Kidney (tissue), 13 donors: ENCODE measurements at regions not wholly inside any gene's neighbourhood (a gene's known extent, or its start where the extent isn't known, plus 50 kb on each side); places are given as distances from the start of the nearest gene placed in this dataset.

Experiments used
- DNase-seq, 5 donors: peaks; one replicate each; pipeline ENCODE4 v3.0.0-alpha.2; 2013 to 2020
- FAIRE-seq: peaks from 2 replicates; lab custom pipeline; 2012; peaks lifted over from hg19 to GRCh38; lab: Jason Lieb, UNC
- H3K27ac ChIP-seq, 2 donors: one replicate each; pipeline ENCODE4 v1.7.0; 2013; ENCODE audit warnings: low read depth in 2 of 2, low read length in 2 of 2, inconsistent platforms in 1 of 2
- H3K27me3 ChIP-seq: one replicate; pipeline ENCODE4 v1.7.1; 2013; ENCODE audit warnings: low read length, inconsistent platforms; ENCODE audit not compliant: control insufficient read depth, insufficient read depth
- H3K36me3 ChIP-seq, 3 donors: one replicate each; pipeline versions ENCODE4 v1.7.0 to v1.7.1; 2013; ENCODE audit warnings: low read length in 3 of 3, control low read depth in 1 of 3, inconsistent platforms in 1 of 3; ENCODE audit not compliant: insufficient read depth in 3 of 3, control insufficient read depth in 2 of 3
- H3K4me1 ChIP-seq, 3 donors: one replicate each; pipeline versions ENCODE4 v1.7.0 to v1.7.1; 2013; ENCODE audit warnings: low read length in 3 of 3, inconsistent platforms in 1 of 3, low read depth in 1 of 3; ENCODE audit not compliant: control insufficient read depth in 2 of 3, insufficient read depth in 2 of 3
- H3K4me3 ChIP-seq, 3 donors: one replicate each; pipeline versions ENCODE4 v1.7.0 to v1.8.1; 2013; ENCODE audit warnings: low read length in 3 of 3, control low read depth in 1 of 3, inconsistent platforms in 1 of 3
- H3K9ac ChIP-seq, 3 donors: one replicate each; pipeline versions ENCODE4 v1.7.0 to v1.7.1; 2013; ENCODE audit warnings: low read length in 3 of 3, control low read depth in 1 of 3, inconsistent platforms in 1 of 3
- H3K9me3 ChIP-seq, 3 donors: one replicate each; pipeline versions ENCODE4 v1.7.0 to v1.7.1; 2013; ENCODE audit warnings: low read length in 3 of 3, control low read depth in 1 of 3, inconsistent platforms in 1 of 3; ENCODE audit not compliant: control insufficient read depth in 2 of 3, insufficient read depth in 1 of 3
- CTCF ChIP-seq: IDR thresholded peaks from 3 replicates; pipeline ENCODE4 v1.5.1; 2012; ENCODE audit warnings: mild to moderate bottlenecking, moderate library complexity, borderline replicate concordance; ENCODE audit not compliant: insufficient read depth; ENCODE audit errors: extremely low read depth
- intact Hi-C: fragments of 100-400 bp; cut with DNase I; formaldehyde crosslinking; loops from one replicate; pipeline ENCODE4 v1.11.1; 2022
- donor health status: control.
- donor health status: control.
- donor health status: control.
- donor health status: control.
- donor health status: control.
- donor health status: DM: yes; HTN: yes; CAD: no.
- donor health status: Normal renal cell carcinoma (clear cell type).

- no peak overlapping the region for H3K9ac ChIP-seq
- DNase-seq (no peak), FAIRE-seq (no peak)
- no peaks in the 10 kb centered on the region for H3K36me3 ChIP-seq
- H3K4me3 ChIP-seq: no peak overlapping the region
- H3K27ac ChIP-seq: no peak overlapping the region
- H3K9me3 ChIP-seq: no peaks in the 10 kb centered on the region
- H3K4me1 ChIP-seq: no peaks in the 10 kb centered on the region
- TF ChIP-seq CTCF: no peak
- intact Hi-C loops: no loop called here
- H3K27me3 ChIP-seq: no peaks in the 10 kb centered on the region
Measured at GRCh38 chr13:34421347-34421719, 520.7 kb upstream of the NBEA start.

- intact Hi-C loops: no loop called here
- Histone ChIP-seq H3K9me3 (no peaks in the 10 kb centered on the region), H3K9ac (no peak overlapping the region), H3K27ac (no peak overlapping the region), H3K36me3 (no peaks in the 10 kb centered on the region), H3K27me3 (no peaks in the 10 kb centered on the region), H3K4me3 (no peak overlapping the region), H3K4me1 (no peaks in the 10 kb centered on the region)
- no peak for TF ChIP-seq CTCF
- FAIRE-seq (no peak), DNase-seq (no peak)
Measured at GRCh38 chr13:34421858-34422475, 520.1 kb upstream of the NBEA start.

- no peak overlapping the region for H3K9ac ChIP-seq
- H3K27ac ChIP-seq: no peak overlapping the region
- intact Hi-C loops: no loop called here
Measured at GRCh38 chr13:34422956-34423355, 519.1 kb upstream of the NBEA start.

More at GRCh38 chr13:34422956-34423355, 519.1 kb upstream of the NBEA start:
- H3K27me3 ChIP-seq: no peaks in the 10 kb centered on the region
- TF ChIP-seq CTCF: no peak
- H3K9me3 ChIP-seq: no peaks in the 10 kb centered on the region
- FAIRE-seq: no peak
- no peak for DNase-seq
- H3K4me1 ChIP-seq: no peaks in the 10 kb centered on the region
- no peaks in the 10 kb centered on the region for H3K36me3 ChIP-seq
- no peak overlapping the region for H3K4me3 ChIP-seq
